Loucy (cell line): ENCODE measurements at regions not wholly inside any gene's neighbourhood (a gene's known extent, or its start where the extent isn't known, plus 50 kb on each side); places are given as distances from the start of the nearest gene placed in this dataset.

Experiments
- CTCF ChIP-seq: fragments of 200-600 bp; sonication (generic); conservative IDR thresholded peaks from 2 replicates; pipeline ENCODE4 v1.5.1; 2014; ENCODE audit warnings: mild to moderate bottlenecking, antibody characterized with exemption, low read length
- EZH2phosphoT487 ChIP-seq: fragments of 200-600 bp; IDR thresholded peaks from 2 replicates; pipeline ENCODE4 v1.6.1; 2018; ENCODE audit warnings: antibody characterized with exemption, mild to moderate bottlenecking, moderate library complexity, borderline replicate concordance

GRCh38 chr12:29008786-29009185 lies 140.3 kb upstream of the FAR2 start:
- TF ChIP-seq CTCF (no peak), EZH2phosphoT487 (no peak)
